SU-DHL-6 (cell line): ENCODE measurements at regions not wholly inside any gene's neighbourhood (a gene's known extent, or its start where the extent isn't known, plus 50 kb on each side); places are given as distances from the start of the nearest gene placed in this dataset.
A peak's percentile ranks its signal among the peaks of the same experiment; 100 is the strongest.

ENCODE experiments used
- H2AFZ ChIP-seq: fragments of 200-600 bp; sonication (generic); 2 replicates; pipeline ENCODE4 v1.6.1; 2014; ENCODE audit warnings: low read depth, mild to moderate bottlenecking, moderate library complexity, mixed read lengths, antibody characterized with exemption, low read length; ENCODE audit not compliant: severe bottlenecking
- H3F3A ChIP-seq: fragments of 200-600 bp; shearing (Covaris generic); 2 replicates; pipeline ENCODE4 v1.6.0; 2016; ENCODE audit warnings: antibody characterized with exemption, mild to moderate bottlenecking; ENCODE audit not compliant: insufficient read depth
- H3K27ac ChIP-seq: fragments of 200-600 bp; sonication (generic); 2 replicates; pipeline ENCODE4 v1.5.1; 2016; ENCODE audit warnings: low read depth, mild to moderate bottlenecking, low read length, moderate library complexity, mixed read lengths
- H3K27me3 ChIP-seq: fragments of 200-600 bp; sonication (generic), shearing (Covaris generic); 2 replicates; pipeline ENCODE4 v1.6.0; 2014; ENCODE audit warnings: mild to moderate bottlenecking, low read length
- H3K36me3 ChIP-seq: fragments of 200-600 bp; sonication (generic); 2 replicates; pipeline ENCODE4 v1.6.1; 2014; ENCODE audit warnings: mild to moderate bottlenecking, low read length, mixed read lengths
- H3K4me2 ChIP-seq: fragments of 300-600, 200-600 bp; shearing (Covaris generic), sonication (generic); 2 replicates; pipeline ENCODE4 v1.6.0; 2014; ENCODE audit warnings: low read length, low read depth, mild to moderate bottlenecking; ENCODE audit not compliant: poor library complexity, severe bottlenecking
- H3K4me3 ChIP-seq: fragments of 200-600 bp; sonication (generic); 2 replicates; pipeline ENCODE4 v1.5.1; 2014; ENCODE audit warnings: antibody characterized with exemption, low read length, mild to moderate bottlenecking, mixed read lengths; ENCODE audit not compliant: insufficient read depth, poor library complexity, severe bottlenecking
- H3K79me2 ChIP-seq: fragments of 200-600 bp; sonication (generic); 2 replicates; pipeline ENCODE4 v1.6.1; 2014; ENCODE audit warnings: mild to moderate bottlenecking, low read length, moderate library complexity; ENCODE audit not compliant: insufficient read depth
- H3K9ac ChIP-seq: fragments of 200-600 bp; sonication (generic); 2 replicates; pipeline ENCODE4 v1.7.0; 2014; ENCODE audit warnings: mild to moderate bottlenecking, low read length
- H3K9me2 ChIP-seq: fragments of 200-600 bp; sonication (generic); replicated peaks from 2 replicates; pipeline ENCODE4 v1.6.1; 2014; ENCODE audit warnings: low read length; ENCODE audit not compliant: insufficient read depth
- H3K9me3 ChIP-seq: fragments of 200-600 bp; sonication (generic); 2 replicates; pipeline ENCODE4 v1.6.1; 2014; ENCODE audit warnings: low read length, mixed read lengths; ENCODE audit not compliant: insufficient read depth
- H4K20me1 ChIP-seq: fragments of 200-600 bp; sonication (generic); 2 replicates; pipeline ENCODE4 v1.6.1; 2014; ENCODE audit warnings: low read depth, mild to moderate bottlenecking, antibody characterized with exemption, low read length, moderate library complexity, mixed read lengths
- CTCF ChIP-seq: fragments of 200-600 bp; sonication (generic); IDR thresholded peaks from one replicate; pipeline ENCODE4 v1.5.1; 2017; ENCODE audit warnings: antibody characterized with exemption, mild to moderate bottlenecking, low read length, moderate library complexity; ENCODE audit not compliant: insufficient read depth, poor library complexity, severe bottlenecking
- EZH2phosphoT487 ChIP-seq: fragments of 200-600 bp; sonication (generic), shearing (Covaris generic); conservative IDR thresholded peaks from 2 replicates; pipeline ENCODE4 v1.6.1; 2018; ENCODE audit warnings: mild to moderate bottlenecking, antibody characterized with exemption, low read length, moderate library complexity, mixed read lengths

DNA sequence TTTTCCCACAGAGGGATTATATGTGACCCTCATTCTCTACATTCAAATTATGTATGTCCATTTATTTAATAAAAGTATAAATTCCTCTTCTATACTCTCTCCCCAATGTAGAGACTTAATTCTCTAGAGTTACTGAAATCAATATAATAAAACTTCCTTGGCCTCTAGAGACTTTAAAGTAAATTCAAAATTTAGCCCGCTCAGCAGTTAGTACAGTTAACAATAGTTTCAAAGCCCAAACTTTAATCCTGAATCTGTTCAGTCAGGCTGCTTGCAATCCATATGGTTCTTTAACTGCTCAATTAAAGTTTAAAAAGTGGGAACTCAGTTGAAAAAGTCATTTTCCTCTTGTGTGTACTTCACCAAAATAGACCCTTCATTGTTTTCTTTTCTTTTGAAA lies 2558.4 kb downstream of the ARAP2 start:
- Histone ChIP-seq H3K27me3 (no peaks in the 10 kb centered on the region), H3K27ac (no peak overlapping the region), H3K79me2 (no peaks in the 10 kb centered on the region), H3K36me3 (no peaks in the 10 kb centered on the region), H3K9me2 (no peaks in the 10 kb centered on the region), H3K4me2 (no peak overlapping the region), H4K20me1 (no peaks in the 10 kb centered on the region), H3K9me3 (no peaks in the 10 kb centered on the region), H3K9ac (no peak overlapping the region), H2AFZ (no peak overlapping the region), H3K4me3 (no peak overlapping the region), H3F3A (no peaks in the 10 kb centered on the region)
- TF ChIP-seq EZH2phosphoT487: no peak
- no peak for TF ChIP-seq CTCF

GRCh38 chr4:33696041-33696440 lies 2548.3 kb downstream of the ARAP2 start:
- H3K9ac ChIP-seq: no peak overlapping the region
- no peaks in the 10 kb centered on the region for H3K79me2 ChIP-seq
- no peak overlapping the region for H3K4me3 ChIP-seq
- no peaks in the 10 kb centered on the region for H3K9me3 ChIP-seq
- TF ChIP-seq CTCF: no peak
- no peak for TF ChIP-seq EZH2phosphoT487
- peak overlapping the region; percentile 45 for H2AFZ ChIP-seq
- H4K20me1 ChIP-seq: no peaks in the 10 kb centered on the region
- H3K4me2 ChIP-seq: no peak overlapping the region
- no peaks in the 10 kb centered on the region for H3K9me2 ChIP-seq
- no peaks in the 10 kb centered on the region for H3K36me3 ChIP-seq
- H3K27ac ChIP-seq: no peak overlapping the region
- no peaks in the 10 kb centered on the region for H3K27me3 ChIP-seq
- no peaks in the 10 kb centered on the region for H3F3A ChIP-seq

DNA sequence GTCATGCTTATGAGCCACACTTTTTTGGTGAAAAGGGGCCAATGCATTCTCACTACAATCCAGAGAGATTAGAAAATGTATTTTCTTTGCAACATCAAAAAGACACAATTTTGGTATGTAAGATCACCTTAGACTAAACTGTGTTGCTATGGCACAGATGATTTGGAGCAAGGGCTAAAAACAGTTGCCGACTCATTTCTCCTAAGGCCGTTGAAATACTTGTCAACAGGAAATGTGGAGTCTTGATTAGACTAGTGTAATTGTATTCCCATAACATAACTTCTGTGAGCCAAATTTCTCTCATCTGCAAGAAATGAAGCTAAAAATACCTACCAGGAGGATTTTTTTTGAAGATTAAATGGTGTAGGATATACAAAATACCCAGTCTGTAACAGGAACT lies 2547.7 kb downstream of the ARAP2 start:
- H3K36me3 ChIP-seq: no peaks in the 10 kb centered on the region
- H3F3A ChIP-seq: no peaks in the 10 kb centered on the region
- H3K4me2 ChIP-seq: no peak overlapping the region
- H2AFZ ChIP-seq: no peak overlapping the region
- H3K27me3 ChIP-seq: no peaks in the 10 kb centered on the region
- no peaks in the 10 kb centered on the region for H3K9me3 ChIP-seq
- TF ChIP-seq EZH2phosphoT487 (no peak), CTCF (no peak)
- H3K9ac ChIP-seq: no peak overlapping the region
- no peak overlapping the region for H3K27ac ChIP-seq
- H3K9me2 ChIP-seq: no peaks in the 10 kb centered on the region
- H3K79me2 ChIP-seq: no peaks in the 10 kb centered on the region
- no peak overlapping the region for H3K4me3 ChIP-seq
- H4K20me1 ChIP-seq: no peaks in the 10 kb centered on the region

DNA sequence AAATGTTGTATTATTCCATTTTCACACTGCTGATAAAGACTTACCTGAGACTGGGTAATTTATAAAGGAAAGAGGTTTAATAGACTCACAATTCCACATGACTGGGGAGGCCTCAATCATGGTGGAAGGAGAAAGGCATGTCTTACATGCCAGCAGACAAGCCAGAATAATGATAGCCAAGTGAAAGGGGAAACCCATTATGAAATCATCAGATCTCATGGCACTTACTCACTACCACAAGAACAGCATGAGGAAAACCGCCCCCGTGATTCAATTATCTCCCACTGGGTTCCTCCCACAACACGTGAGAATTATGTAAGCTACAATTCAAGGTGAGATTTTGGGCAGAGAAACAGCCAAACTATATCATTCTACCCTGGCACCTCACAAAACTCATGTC lies 2535.1 kb downstream of the ARAP2 start:
- TF ChIP-seq CTCF: no peak
- no peak for TF ChIP-seq EZH2phosphoT487
- H4K20me1 ChIP-seq: no peaks in the 10 kb centered on the region
- no peaks in the 10 kb centered on the region for H3K27me3 ChIP-seq
- no peaks in the 10 kb centered on the region for H3F3A ChIP-seq
- H3K9me2 ChIP-seq: no peaks in the 10 kb centered on the region
- no peak overlapping the region for H2AFZ ChIP-seq
- H3K9me3 ChIP-seq: no peaks in the 10 kb centered on the region
- no peaks in the 10 kb centered on the region for H3K79me2 ChIP-seq
- H3K4me2 ChIP-seq: no peak overlapping the region
- no peaks in the 10 kb centered on the region for H3K36me3 ChIP-seq
- H3K4me3 ChIP-seq: no peak overlapping the region
- no peak overlapping the region for H3K9ac ChIP-seq
- H3K27ac ChIP-seq: no peak overlapping the region
